Progenitor cell of endocrine pancreas (in vitro differentiated cells): ENCODE measurements at regions not wholly inside any gene's neighbourhood (a gene's known extent, or its start where the extent isn't known, plus 50 kb on each side); places are given as distances from the start of the nearest gene placed in this dataset.
"Not testable (repeated sequence)": the region's sequence is repeated elsewhere in the genome, so short reads cannot be mapped to it uniquely, and the experiment has no call there.

Experiments
- DNase-seq: peaks from one replicate; pipeline ENCODE4 v3.0.0; 2021; ENCODE audit warnings: low spot score; ENCODE audit not compliant: unreplicated experiment
- H3K27ac Mint-ChIP-seq: 2 replicates; pipeline ENCODE4 v1.8.0; 2021; ENCODE audit warnings: mild to moderate bottlenecking, moderate library complexity, mixed read lengths
- H3K27me3 Mint-ChIP-seq: 2 replicates; pipeline ENCODE4 v1.8.0; 2021; ENCODE audit warnings: mixed read lengths
- H3K36me3 Mint-ChIP-seq: 2 replicates; pipeline ENCODE4 v1.8.0; 2022; ENCODE audit warnings: mixed read lengths; ENCODE audit not compliant: insufficient read depth
- H3K4me1 Mint-ChIP-seq: 2 replicates; pipeline ENCODE4 v1.8.0; 2021; ENCODE audit warnings: low read depth, mixed read lengths
- H3K4me3 Mint-ChIP-seq: 2 replicates; pipeline ENCODE4 v1.8.0; 2021; ENCODE audit warnings: low read depth, mild to moderate bottlenecking, moderate library complexity, mixed read lengths
- H3K9me3 Mint-ChIP-seq: 2 replicates; pipeline ENCODE4 v1.8.0; 2021; ENCODE audit warnings: low read depth, mixed read lengths
- CTCF ChIP-seq: fragments of 200-600 bp; sonication (generic); IDR thresholded peaks from one replicate; pipeline ENCODE4 v1.5.0; 2021; ENCODE audit warnings: antibody characterized with exemption, mild to moderate bottlenecking; ENCODE audit not compliant: unreplicated experiment

GRCh38 chr22:25420925-25421904 is 143.3 kb upstream of the GRK3 start:
- Mint-ChIP-seq H3K4me3 (peak overlapping the region; percentile 67), H3K9me3 (no peaks in the 10 kb centered on the region), H3K27me3 (peaks cover 73% of the 10 kb centered on the region), H3K27ac (no peak overlapping the region), H3K36me3 (no peaks in the 10 kb centered on the region), H3K4me1 (peaks cover 13% of the 10 kb centered on the region)
- DNase-seq, result no peak
- peak; percentile 20 for TF ChIP-seq CTCF

GRCh38 chr22:25426530-25427308 is 137.8 kb upstream of the GRK3 start:
- H3K4me3 Mint-ChIP-seq, H3K9me3 Mint-ChIP-seq, DNase-seq, H3K4me1 Mint-ChIP-seq, H3K27ac Mint-ChIP-seq, H3K36me3 Mint-ChIP-seq: not testable (repeated sequence)
- TF ChIP-seq CTCF, result peak; percentile 40
- H3K27me3 Mint-ChIP-seq, result peaks cover 35% of the 10 kb centered on the region

- H3K4me1 Mint-ChIP-seq, H3K9me3 Mint-ChIP-seq, H3K4me3 Mint-ChIP-seq, DNase-seq, H3K27ac Mint-ChIP-seq, H3K36me3 Mint-ChIP-seq: not testable (repeated sequence)
- peaks cover 18% of the 10 kb centered on the region for H3K27me3 Mint-ChIP-seq
These were observed 132.7 kb upstream of the GRK3 start for GRCh38 chr22:25431637-25432342.

- H3K27me3 Mint-ChIP-seq, result peaks cover 15% of the 10 kb centered on the region
- DNase-seq, H3K36me3 Mint-ChIP-seq, H3K4me1 Mint-ChIP-seq, H3K27ac Mint-ChIP-seq, H3K4me3 Mint-ChIP-seq, H3K9me3 Mint-ChIP-seq: not testable (repeated sequence)
These were observed 131.0 kb upstream of the GRK3 start for GRCh38 chr22:25433381-25433970.

- H3K4me1 Mint-ChIP-seq, result peaks cover under 1% of the 10 kb centered on the region
- no peak for TF ChIP-seq CTCF
- no peaks in the 10 kb centered on the region for H3K36me3 Mint-ChIP-seq
- H3K27ac Mint-ChIP-seq, result peak overlapping the region; percentile 41
- no peak for DNase-seq
- no peaks in the 10 kb centered on the region for H3K9me3 Mint-ChIP-seq
- peaks cover 12% of the 10 kb centered on the region for H3K27me3 Mint-ChIP-seq
- no peak overlapping the region for H3K4me3 Mint-ChIP-seq
These were observed 126.9 kb upstream of the GRK3 start for GRCh38 chr22:25437414-25438160.
